HEK293T (cell line): ENCODE measurements at regions not wholly inside any gene's neighbourhood (a gene's known extent, or its start where the extent isn't known, plus 50 kb on each side); places are given as distances from the start of the nearest gene placed in this dataset.

ENCODE experiments used
- CTCF ChIA-PET: fragments of 350-600 bp; formaldehyde crosslinking; extraction: SDS; loops from one replicate; lab custom pipeline; 2021; ENCODE audit warnings: antibody characterized with exemption, inconsistent platforms; lab: Yijun Ruan, JAX
- POLR2A ChIA-PET: fragments of 350-600 bp; formaldehyde crosslinking; extraction: SDS; loops from one replicate; lab custom pipeline; 2020; ENCODE audit warnings: antibody characterized with exemption, inconsistent platforms; lab: Yijun Ruan, JAX
- DNase-seq: peaks from one replicate; pipeline ENCODE4 v3.0.0; 2012; ENCODE audit warnings: mixed read lengths; ENCODE audit errors: extremely low spot score
- ARNT ChIP-seq: fragments of 450-650 bp; IDR thresholded peaks from 2 replicates; pipeline ENCODE4 v1.6.1; 2017; ENCODE audit warnings: mild to moderate bottlenecking
- BHLHE40 ChIP-seq: fragments of 450-650 bp; IDR thresholded peaks from 2 replicates; pipeline ENCODE4 v1.6.1; 2016; ENCODE audit warnings: mild to moderate bottlenecking, moderate library complexity, borderline replicate concordance
- CTBP1 ChIP-seq: fragments of 450-650 bp; IDR thresholded peaks from 2 replicates; pipeline ENCODE4 v1.6.1; 2016; ENCODE audit warnings: borderline replicate concordance
- ELF4 ChIP-seq: fragments of 450-650 bp; IDR thresholded peaks from 2 replicates; pipeline ENCODE4 v1.6.1; 2017; ENCODE audit warnings: antibody characterized with exemption
- FOXA1 ChIP-seq: fragments of 450-650 bp; IDR thresholded peaks from 2 replicates; pipeline ENCODE4 v1.6.1; 2016; ENCODE audit warnings: mild to moderate bottlenecking
- FOXK2 ChIP-seq: fragments of 450-650 bp; IDR thresholded peaks from 2 replicates; pipeline ENCODE4 v1.6.1; 2016; ENCODE audit warnings: mild to moderate bottlenecking
- FOXM1 ChIP-seq: fragments of 450-650 bp; IDR thresholded peaks from 2 replicates; pipeline ENCODE4 v1.6.1; 2017; ENCODE audit warnings: mild to moderate bottlenecking, borderline replicate concordance
- HDGF ChIP-seq: fragments of 450-650 bp; IDR thresholded peaks from 2 replicates; pipeline ENCODE4 v1.6.1; 2017; ENCODE audit warnings: antibody characterized with exemption, borderline replicate concordance
- L3MBTL2 ChIP-seq: fragments of 450-650 bp; conservative IDR thresholded peaks from 2 replicates; pipeline ENCODE4 v1.6.1; 2016; ENCODE audit warnings: mild to moderate bottlenecking
- LEF1 ChIP-seq: fragments of 450-650 bp; IDR thresholded peaks from 2 replicates; pipeline ENCODE4 v1.6.1; 2017; ENCODE audit warnings: mild to moderate bottlenecking, borderline replicate concordance
- NFRKB ChIP-seq: fragments of 450-650 bp; IDR thresholded peaks from 2 replicates; pipeline ENCODE4 v1.6.1; 2016; ENCODE audit warnings: mild to moderate bottlenecking, moderate library complexity
- PKNOX1 ChIP-seq: fragments of 450-650 bp; IDR thresholded peaks from 2 replicates; pipeline ENCODE4 v1.6.1; 2016
- SP1 ChIP-seq: fragments of 450-650 bp; IDR thresholded peaks from 2 replicates; pipeline ENCODE4 v1.6.1; 2017
- SUZ12 ChIP-seq: fragments of 450-650 bp; IDR thresholded peaks from 2 replicates; pipeline ENCODE4 v1.6.1; 2016; ENCODE audit warnings: mild to moderate bottlenecking
- TARDBP ChIP-seq: fragments of 450-650 bp; IDR thresholded peaks from 2 replicates; pipeline ENCODE4 v1.6.1; 2016
- ZNF384 ChIP-seq: fragments of 450-650 bp; IDR thresholded peaks from 2 replicates; pipeline ENCODE4 v1.6.1; 2016

GRCh38 chr17:52841971-52842370, 683.5 kb upstream of the CA10 start:
- no peak for DNase-seq
- no peak for TF ChIP-seq LEF1
- TF ChIP-seq HDGF: no peak
- no peak for TF ChIP-seq PKNOX1
- TF ChIP-seq ARNT: no peak
- TF ChIP-seq TARDBP: no peak
- TF ChIP-seq SP1: no peak
- TF ChIP-seq L3MBTL2: no peak
- POLR2A ChIA-PET: no interaction called here
- CTCF ChIA-PET: no interaction called here

- ChIA-PET CTCF (no interaction called here), POLR2A (no interaction called here)
- no peak for DNase-seq
- no peak for TF ChIP-seq SP1
Observed at GRCh38 chr17:52837492-52837891, 679.0 kb upstream of the CA10 start.

GRCh38 chr17:52831536-52831935, 673.0 kb upstream of the CA10 start:
- no peak for DNase-seq
- no peak for TF ChIP-seq CTBP1
- no peak for TF ChIP-seq TARDBP
- TF ChIP-seq BHLHE40: no peak
- TF ChIP-seq HDGF: no peak
- TF ChIP-seq FOXA1: no peak
- no peak for TF ChIP-seq LEF1
- no peak for TF ChIP-seq SP1
- no peak for TF ChIP-seq FOXM1
- no peak for TF ChIP-seq NFRKB
- no peak for TF ChIP-seq FOXK2
- no peak for TF ChIP-seq ARNT
- no peak for TF ChIP-seq ELF4
- POLR2A ChIA-PET: no interaction called here
- CTCF ChIA-PET: no interaction called here

- DNase-seq: no peak
- ChIA-PET POLR2A (no interaction called here), CTCF (no interaction called here)
- no peak for TF ChIP-seq SP1
- TF ChIP-seq ARNT: no peak
- no peak for TF ChIP-seq NFRKB
- TF ChIP-seq TARDBP: no peak
- TF ChIP-seq HDGF: no peak
- TF ChIP-seq PKNOX1: no peak
- TF ChIP-seq ZNF384: no peak
- TF ChIP-seq BHLHE40: no peak
- TF ChIP-seq ELF4: no peak
- no peak for TF ChIP-seq FOXM1
- TF ChIP-seq FOXA1: no peak
- TF ChIP-seq CTBP1: no peak
- no peak for TF ChIP-seq L3MBTL2
Observed at GRCh38 chr17:52828621-52829020, 670.1 kb upstream of the CA10 start.

DNA sequence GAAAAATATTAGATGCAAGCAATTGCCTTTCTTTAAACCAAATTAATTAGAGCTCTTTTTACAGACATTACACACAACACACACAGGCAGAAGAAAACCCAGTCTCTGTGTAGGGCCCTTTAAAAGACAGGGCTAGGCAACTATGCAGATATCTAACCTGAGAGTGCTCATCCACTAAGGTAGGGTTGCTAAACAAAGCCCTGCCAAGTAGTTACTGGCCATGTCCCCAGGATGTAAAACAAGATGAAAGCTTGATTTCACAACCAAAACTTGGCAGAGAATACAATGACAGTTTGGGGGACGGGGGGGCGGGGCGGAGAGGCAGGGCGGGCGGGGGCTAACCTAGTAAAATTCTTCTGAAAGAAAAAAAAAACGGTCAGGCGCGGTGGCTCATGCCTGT, 669.0 kb upstream of the CA10 start:
- no peak for TF ChIP-seq SP1
- TF ChIP-seq FOXM1: no peak
- no peak for TF ChIP-seq NFRKB
- TF ChIP-seq ARNT: no peak
- no peak for TF ChIP-seq CTBP1
- POLR2A ChIA-PET: no interaction called here

GRCh38 chr17:52824542-52824941, 666.0 kb upstream of the CA10 start:
- CTCF ChIA-PET: no interaction called here
- no peak for DNase-seq
- TF ChIP-seq ARNT (no peak), ELF4 (no peak), BHLHE40 (no peak), SP1 (no peak), LEF1 (no peak), NFRKB (no peak), CTBP1 (no peak), ZNF384 (no peak), FOXM1 (no peak), TARDBP (no peak), HDGF (no peak), FOXK2 (no peak), FOXA1 (no peak), SUZ12 (no peak), L3MBTL2 (no peak), PKNOX1 (no peak)
- POLR2A ChIA-PET: no interaction called here

More for the DNA sequence above, 669.0 kb upstream of the CA10 start:
- no peak for DNase-seq
- CTCF ChIA-PET: no interaction called here

DNA sequence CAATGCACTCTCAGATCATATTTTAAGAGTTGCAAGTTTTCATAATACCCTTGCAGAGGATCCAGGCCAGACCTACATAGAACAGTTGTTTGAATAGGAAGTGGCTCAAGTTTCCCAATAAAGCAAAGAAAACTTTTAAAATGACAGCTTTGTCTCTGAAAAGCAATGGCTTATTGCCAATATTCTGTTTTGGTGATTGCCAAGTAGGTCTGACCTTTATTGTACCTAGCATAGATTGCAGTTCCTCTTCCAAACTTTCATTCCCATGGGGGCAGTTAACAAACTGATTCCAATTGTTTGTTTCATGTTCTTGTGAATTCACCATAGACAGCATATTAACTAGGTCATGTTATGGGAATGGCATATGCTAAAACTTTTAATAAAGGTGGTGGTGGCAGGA, 664.6 kb upstream of the CA10 start:
- DNase-seq: no peak
- TF ChIP-seq ELF4: no peak
- TF ChIP-seq FOXA1: no peak
- TF ChIP-seq NFRKB: no peak
- no peak for TF ChIP-seq ZNF384
- TF ChIP-seq HDGF: no peak
- no peak for TF ChIP-seq BHLHE40
- no peak for TF ChIP-seq ARNT
- no peak for TF ChIP-seq TARDBP
- TF ChIP-seq SUZ12: no peak
- TF ChIP-seq FOXK2: no peak
- no peak for TF ChIP-seq SP1
- TF ChIP-seq L3MBTL2: no peak
- TF ChIP-seq CTBP1: no peak
- TF ChIP-seq PKNOX1: no peak
- TF ChIP-seq FOXM1: no peak
- no peak for TF ChIP-seq LEF1
- POLR2A ChIA-PET: no interaction called here
- CTCF ChIA-PET: no interaction called here
